ENCODE measurements at regions not wholly inside any gene's neighbourhood (a gene's known extent, or its start where the extent isn't known, plus 50 kb on each side); places are given as distances from the start of the nearest gene placed in this dataset.
A peak's percentile ranks its signal among the peaks of the same experiment; 100 is the strongest.

GRCh38 chr11:70730411-70730810 is 332.1 kb downstream of the CTTN start:
- DNase-seq, result no peak

- DNase-seq, result no peak
Observed at GRCh38 chr11:70731271-70732022, 333.1 kb downstream of the CTTN start.

- no peak for DNase-seq
Observed at GRCh38 chr11:70732023-70732880, 333.9 kb downstream of the CTTN start.

- no peak for DNase-seq
Observed at GRCh38 chr11:70732881-70733196, 334.5 kb downstream of the CTTN start.

- no peak for DNase-seq
Observed at GRCh38 chr11:70733327-70734325, 335.3 kb downstream of the CTTN start.

GRCh38 chr11:70734379-70734778 is 336.1 kb downstream of the CTTN start:
- DNase-seq, result no peak

- DNase-seq, result no peak
Observed at GRCh38 chr11:70734911-70735310, 336.6 kb downstream of the CTTN start.

GRCh38 chr11:70735976-70736375 is 337.6 kb downstream of the CTTN start:
- no peak for DNase-seq

- DNase-seq, result no peak
Observed at GRCh38 chr11:70736461-70736860, 338.1 kb downstream of the CTTN start.

- DNase-seq, result no peak
Observed at GRCh38 chr11:70736937-70737640, 338.8 kb downstream of the CTTN start.

GRCh38 chr11:70737816-70738630 is 339.7 kb downstream of the CTTN start:
- no peak for DNase-seq

GRCh38 chr11:70738661-70739060 is 340.3 kb downstream of the CTTN start:
- no peak for DNase-seq

- no peak for DNase-seq
Observed at GRCh38 chr11:70739091-70739490, 340.8 kb downstream of the CTTN start.

- DNase-seq, result no peak
Observed at GRCh38 chr11:70739811-70740487, 341.6 kb downstream of the CTTN start.

GRCh38 chr11:70740488-70740851 is 342.1 kb downstream of the CTTN start:
- peak; percentile 48 for DNase-seq

- DNase-seq, result no peak
Observed at GRCh38 chr11:70741085-70741484, 342.8 kb downstream of the CTTN start.

GRCh38 chr11:70742553-70743291 is 344.4 kb downstream of the CTTN start:
- no peak for DNase-seq

GRCh38 chr11:70743329-70743728 is 345.0 kb downstream of the CTTN start:
- DNase-seq, result no peak

GRCh38 chr11:70743941-70744351 is 345.6 kb downstream of the CTTN start:
- DNase-seq, result no peak
